Fibroblast of skin of abdomen (primary cell): ENCODE measurements at regions not wholly inside any gene's neighbourhood (a gene's known extent, or its start where the extent isn't known, plus 50 kb on each side); places are given as distances from the start of the nearest gene placed in this dataset.
A peak's percentile ranks its signal among the peaks of the same experiment; 100 is the strongest.

Source experiments
- DNase-seq: peaks from one replicate; pipeline ENCODE4 v3.0.0-alpha.2; 2013

- DNase-seq, result peak; percentile 100
Observed at GRCh38 chr11:122344215-122344614, 228.2 kb upstream of the BLID start.

DNA sequence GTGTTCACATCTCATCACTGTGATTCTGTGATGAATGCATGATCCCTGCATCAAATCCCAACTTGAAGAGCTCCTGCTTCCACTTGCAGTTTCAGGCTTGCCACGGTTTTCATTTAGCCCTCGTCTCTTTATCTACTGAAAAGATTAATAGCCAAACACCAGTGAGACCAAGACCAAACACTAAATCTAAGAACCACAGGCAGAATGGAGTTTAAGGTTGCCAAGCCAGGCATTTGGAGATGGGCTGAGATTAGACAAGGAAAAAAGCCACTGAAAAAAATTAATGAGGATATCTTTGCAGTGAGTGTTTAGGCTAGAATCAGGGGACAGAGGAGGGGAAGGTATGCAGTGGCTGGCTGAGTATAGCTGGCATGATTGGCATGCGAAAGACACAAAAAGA is 227.2 kb upstream of the BLID start:
- DNase-seq, result peak; percentile 95

DNA sequence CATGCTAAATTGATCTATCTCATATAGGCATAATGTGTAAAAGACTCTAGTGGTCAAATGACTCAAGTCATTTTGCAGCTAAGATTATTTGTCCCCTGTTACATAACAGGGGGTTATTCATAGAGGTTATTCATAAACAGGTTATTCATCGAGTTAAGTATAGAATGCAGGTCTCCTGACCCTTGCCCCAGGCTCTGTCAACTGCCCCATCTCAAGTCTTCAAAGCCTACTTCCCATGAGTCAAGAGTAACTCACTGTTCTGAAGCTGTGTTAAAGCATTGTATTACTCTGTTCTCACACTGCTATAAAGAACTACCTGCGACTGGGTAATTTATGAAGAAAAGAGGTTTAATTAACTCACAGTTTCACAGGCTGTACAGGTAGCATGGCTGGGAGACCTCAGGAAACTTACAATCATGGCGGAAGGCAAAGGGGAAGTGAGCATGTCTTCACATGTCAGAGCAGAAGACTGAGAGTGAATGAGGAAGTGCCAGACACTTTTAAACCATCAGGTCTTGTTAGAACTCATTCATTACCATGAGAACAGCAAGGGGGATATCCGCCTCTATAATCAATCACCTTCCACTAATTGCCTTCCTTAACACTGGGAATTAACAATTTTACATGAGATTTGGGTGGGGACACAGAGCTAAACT is 226.2 kb upstream of the BLID start:
- DNase-seq, result no peak

DNA sequence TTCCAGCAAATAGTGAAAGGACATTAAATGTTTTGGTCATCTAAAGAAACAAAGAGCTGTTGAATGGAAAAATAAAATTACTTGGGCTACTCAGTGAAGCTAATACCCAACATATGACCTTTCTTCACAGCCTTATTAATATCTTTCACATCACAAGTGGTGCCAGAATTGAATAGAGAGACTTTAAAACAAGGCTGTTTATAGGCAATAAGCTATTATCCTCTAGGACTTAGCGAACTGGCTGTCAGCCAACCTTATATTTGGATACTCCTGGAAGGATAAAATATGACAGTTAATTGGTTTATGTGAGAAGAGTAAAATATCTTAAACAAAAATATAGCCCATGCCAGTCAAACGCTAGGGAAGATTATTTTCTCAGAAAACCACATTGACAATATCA is 225.5 kb upstream of the BLID start:
- DNase-seq, result no peak

- DNase-seq, result no peak
Observed at GRCh38 chr11:122340607-122341290, 224.7 kb upstream of the BLID start.

- DNase-seq, result peak; percentile 59
Observed at GRCh38 chr11:122339436-122340060, 223.5 kb upstream of the BLID start.

GRCh38 chr11:122337704-122338103 is 221.7 kb upstream of the BLID start:
- no peak for DNase-seq

DNA sequence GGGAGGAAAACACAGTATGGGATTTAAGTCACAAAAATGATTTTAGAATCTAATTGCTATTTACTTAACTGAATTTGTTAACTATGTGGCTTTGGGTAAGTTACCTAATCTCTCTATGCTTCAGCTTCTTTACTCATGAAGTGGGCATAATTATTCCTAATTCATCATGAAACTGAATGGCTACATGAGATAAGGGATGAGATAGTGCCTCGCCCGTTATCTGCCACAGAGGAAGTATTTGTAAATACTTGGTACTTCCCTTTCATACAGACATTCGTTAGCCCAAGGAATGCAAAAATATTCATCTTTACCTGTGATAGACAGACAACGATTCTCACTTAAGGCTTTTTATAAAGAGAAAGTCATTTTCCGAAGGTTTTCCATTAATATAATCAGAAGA is 221.2 kb upstream of the BLID start:
- no peak for DNase-seq

DNA sequence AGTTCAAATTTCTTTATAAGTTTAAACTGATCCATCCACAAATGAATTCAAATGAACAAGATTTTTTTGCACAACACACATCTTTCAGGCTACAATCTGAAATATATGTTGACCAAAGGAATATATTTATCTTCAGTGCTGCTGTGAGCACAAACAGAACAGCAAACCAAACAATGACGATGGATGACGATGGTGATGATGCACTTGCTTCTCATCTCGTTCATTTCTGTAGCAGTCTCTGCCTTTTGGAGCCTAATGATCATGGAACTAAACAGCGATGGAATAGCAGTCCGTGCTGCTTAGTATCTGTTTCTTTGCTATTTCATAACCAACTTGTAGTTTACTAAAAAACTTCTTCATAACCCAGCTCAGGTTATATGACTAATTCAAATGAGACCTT is 220.7 kb upstream of the BLID start:
- no peak for DNase-seq

GRCh38 chr11:122334546-122335339 is 218.7 kb upstream of the BLID start:
- peak; percentile 49 for DNase-seq

GRCh38 chr11:122333467-122333866 is 217.5 kb upstream of the BLID start:
- no peak for DNase-seq

DNA sequence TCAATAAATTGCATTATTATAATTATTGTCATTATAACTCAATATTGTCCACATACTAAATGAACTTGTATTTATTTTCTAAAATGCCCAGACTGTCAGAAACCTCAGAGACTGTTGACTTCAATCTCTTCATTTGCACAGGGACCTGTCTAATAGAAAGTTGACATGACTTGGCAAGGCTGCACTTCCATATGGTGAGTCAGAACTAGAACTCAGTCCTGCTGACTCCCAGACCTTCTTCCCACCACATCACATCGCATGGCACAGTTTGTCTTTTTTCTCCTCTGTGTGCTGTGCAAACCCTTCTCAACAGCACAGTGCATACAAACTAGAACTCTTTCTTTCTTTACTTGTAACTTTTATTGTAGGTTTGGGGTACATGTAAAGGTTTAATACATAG is 215.1 kb upstream of the BLID start:
- DNase-seq, result no peak

DNA sequence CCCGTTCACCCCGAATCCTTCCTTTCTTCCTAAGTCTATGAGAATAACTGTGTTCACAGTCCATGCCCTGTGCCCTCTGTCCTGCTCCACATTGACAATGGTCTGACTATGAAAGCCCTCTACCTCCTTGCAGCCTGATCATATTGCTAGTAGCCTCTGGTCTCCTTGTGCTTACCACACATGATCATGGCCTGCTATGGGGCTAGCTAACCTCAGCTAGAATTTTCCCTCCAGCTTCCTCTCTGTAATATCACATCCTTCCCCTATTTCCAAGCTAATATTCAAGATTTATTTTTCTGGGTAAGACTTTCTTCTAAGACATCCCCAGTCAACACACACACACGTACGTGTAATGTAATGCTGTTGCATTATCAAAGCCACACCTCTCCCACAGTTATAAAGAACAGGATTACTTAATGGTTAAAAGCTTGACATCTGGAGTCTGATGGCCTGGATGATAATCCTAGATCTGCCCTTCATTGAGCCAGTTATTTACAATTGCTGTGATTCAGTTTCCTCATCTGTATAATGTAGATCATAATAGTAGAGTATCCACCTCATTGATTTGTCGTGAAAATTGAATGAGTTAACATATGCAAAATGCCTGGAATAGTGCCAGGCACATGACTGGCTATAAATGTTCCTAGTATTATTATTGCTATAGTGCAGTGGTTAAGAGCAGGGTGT is 214.4 kb upstream of the BLID start:
- DNase-seq, result peak; percentile 12

DNA sequence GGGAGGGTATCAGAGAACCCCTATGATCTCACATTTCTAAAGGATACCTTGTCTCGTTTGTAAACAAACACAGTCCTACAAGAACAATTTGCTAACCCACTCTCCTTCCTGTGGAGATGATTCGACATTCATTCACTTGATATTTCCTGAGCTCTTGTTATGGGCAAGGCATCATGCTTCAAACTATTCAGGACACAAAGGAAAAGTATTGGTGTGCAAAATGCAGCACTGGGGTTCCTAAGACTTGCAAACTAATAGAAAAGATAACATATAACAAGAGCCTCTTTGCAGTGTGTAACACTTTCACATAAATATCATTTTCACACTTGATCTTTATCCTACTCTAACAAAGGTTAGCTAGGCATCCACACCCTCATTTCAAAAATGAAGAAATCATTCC is 211.5 kb upstream of the BLID start:
- no peak for DNase-seq

- DNase-seq, result no peak
Observed at GRCh38 chr11:122323754-122324421, 207.9 kb upstream of the BLID start.

DNA sequence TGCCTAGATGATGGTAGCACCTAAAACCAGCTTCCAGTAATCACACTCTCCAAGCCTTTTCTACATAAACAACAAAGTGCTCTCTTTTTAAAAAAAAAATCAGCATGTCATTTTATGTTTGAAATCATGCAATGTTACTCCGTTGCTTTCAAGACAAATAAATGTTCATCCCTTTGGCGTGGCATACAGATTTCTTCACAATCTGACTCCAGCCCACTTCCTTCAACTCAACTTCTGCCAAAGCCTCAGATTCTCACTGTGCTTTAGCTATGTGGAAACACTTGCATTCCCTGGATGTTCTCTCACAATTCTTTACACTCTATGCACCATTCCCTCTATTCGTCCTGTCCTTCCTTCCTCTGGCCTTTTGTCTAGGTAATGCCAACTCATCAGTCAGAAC is 206.3 kb upstream of the BLID start:
- peak; percentile 70 for DNase-seq

DNA sequence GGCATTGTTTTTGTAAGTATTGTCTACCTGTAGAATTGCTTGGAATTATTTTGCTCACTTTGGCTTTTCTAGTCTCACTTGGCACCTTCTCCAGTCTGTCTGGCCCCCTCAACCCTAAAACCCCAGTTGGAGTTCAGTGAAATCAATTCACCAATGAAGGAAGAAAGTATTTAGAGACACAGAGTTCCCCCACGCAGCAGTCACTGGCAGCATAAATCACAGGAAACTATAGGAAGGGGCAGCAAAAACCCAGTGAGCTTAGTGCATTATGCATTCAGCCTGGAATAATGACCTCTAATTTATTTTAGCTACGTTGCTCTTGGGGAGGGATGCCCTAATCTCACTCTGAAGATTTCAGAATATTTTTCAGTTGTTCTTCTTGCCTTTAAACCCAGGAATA is 204.7 kb upstream of the BLID start:
- no peak for DNase-seq

GRCh38 chr11:122319691-122320620 is 203.9 kb upstream of the BLID start:
- DNase-seq, result no peak

- DNase-seq, result peak; percentile 45
Observed at GRCh38 chr11:122319085-122319484, 203.1 kb upstream of the BLID start.

DNA sequence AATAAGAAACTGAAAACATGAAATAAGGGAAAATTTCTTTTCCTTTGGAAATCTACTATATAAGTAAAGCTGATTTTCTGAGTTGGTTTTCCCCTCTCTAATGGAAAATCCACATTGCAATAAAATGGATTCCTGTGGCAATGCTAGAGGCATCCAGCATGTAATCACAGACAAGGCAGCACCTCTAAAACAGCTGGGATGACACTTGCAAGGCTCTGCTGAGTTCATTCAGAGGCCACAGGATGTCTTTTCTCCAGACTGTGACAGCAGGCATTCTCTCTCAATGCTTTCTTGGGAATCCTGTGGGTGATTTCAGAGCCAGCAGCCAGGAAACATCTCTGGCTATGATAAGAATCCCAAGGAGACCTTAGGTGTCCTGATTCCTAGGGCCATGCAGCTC is 201.3 kb upstream of the BLID start:
- peak; percentile 87 for DNase-seq

GRCh38 chr11:122313581-122313980 is 197.6 kb upstream of the BLID start:
- no peak for DNase-seq
